Mesothelial cell of epicardium (in vitro differentiated cells): ENCODE measurements at regions not wholly inside any gene's neighbourhood (a gene's known extent, or its start where the extent isn't known, plus 50 kb on each side); places are given as distances from the start of the nearest gene placed in this dataset.
A peak's percentile ranks its signal among the peaks of the same experiment; 100 is the strongest.

Source experiments
- DNase-seq, 2 experiments: peaks; one replicate each; pipeline ENCODE4 v3.0.0; 2021; ENCODE audit warnings: low spot score in 2 of 2; ENCODE audit not compliant: unreplicated experiment in 2 of 2
- H3K27ac Mint-ChIP-seq: 2 replicates; pipeline ENCODE4 v1.8.0; 2021; ENCODE audit warnings: mixed read lengths
- H3K27me3 Mint-ChIP-seq: 2 replicates; pipeline ENCODE4 v1.8.0; 2021; ENCODE audit warnings: low read depth, mixed read lengths
- H3K36me3 Mint-ChIP-seq: 2 replicates; pipeline ENCODE4 v1.8.0; 2021; ENCODE audit warnings: mixed read lengths
- H3K4me1 Mint-ChIP-seq: 2 replicates; pipeline ENCODE4 v1.8.0; 2021; ENCODE audit warnings: mixed read lengths
- H3K4me3 Mint-ChIP-seq: 2 replicates; pipeline ENCODE4 v1.8.0; 2021; ENCODE audit warnings: mild to moderate bottlenecking, moderate library complexity, mixed read lengths
- H3K9me3 Mint-ChIP-seq: 2 replicates; pipeline ENCODE4 v1.8.0; 2021; ENCODE audit warnings: mixed read lengths
- TF ChIP-seq, protein P1 (sequence below): fragments of 200-600 bp; sonication (generic); IDR thresholded peaks from one replicate; pipeline ENCODE4 v1.5.0; 2021; ENCODE audit warnings: antibody characterized with exemption; ENCODE audit not compliant: unreplicated experiment

DNA sequence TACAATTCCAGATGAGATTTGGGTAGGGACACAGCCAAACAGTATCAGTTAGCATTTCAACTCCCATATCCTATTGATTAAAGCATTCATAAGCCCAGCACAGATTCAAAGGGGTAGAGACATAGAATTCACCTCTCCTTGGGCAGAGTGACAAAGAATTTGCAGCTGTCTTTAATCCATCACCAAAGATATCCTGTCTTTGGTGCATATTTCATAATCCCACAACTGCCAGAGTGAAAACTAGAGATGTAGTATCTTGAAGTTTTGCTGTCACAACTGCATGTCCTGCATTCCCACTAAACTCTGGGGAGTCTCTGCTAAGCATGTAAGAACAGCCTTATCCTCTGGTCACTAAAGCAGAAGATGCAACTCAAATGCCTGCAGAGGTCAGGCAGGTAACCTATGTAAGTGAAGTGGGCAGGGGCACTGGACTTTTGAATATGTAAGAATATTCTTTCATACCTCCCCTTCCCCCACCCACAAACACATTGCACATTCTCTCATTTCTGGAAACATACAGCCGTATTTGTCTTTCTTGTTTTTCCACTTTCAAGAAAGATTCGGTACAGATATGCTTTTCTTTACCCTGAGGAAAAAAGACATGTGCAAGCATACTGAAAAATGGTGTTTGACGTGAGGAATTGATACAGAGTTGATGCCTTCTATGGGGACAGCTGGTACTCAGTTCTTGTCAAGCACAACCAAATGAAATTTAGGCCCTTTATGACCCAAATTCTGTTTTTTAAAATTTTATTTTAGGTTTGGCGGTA lies 283.1 kb downstream of the SP3 start:
- Mint-ChIP-seq H3K36me3 (no peaks in the 10 kb centered on the region), H3K4me1 (peaks cover 36% of the 10 kb centered on the region), H3K27me3 (no peaks in the 10 kb centered on the region), H3K4me3 (no peak overlapping the region), H3K27ac (no peak overlapping the region), H3K9me3 (no peaks in the 10 kb centered on the region)
- TF ChIP-seq, protein P1, sequence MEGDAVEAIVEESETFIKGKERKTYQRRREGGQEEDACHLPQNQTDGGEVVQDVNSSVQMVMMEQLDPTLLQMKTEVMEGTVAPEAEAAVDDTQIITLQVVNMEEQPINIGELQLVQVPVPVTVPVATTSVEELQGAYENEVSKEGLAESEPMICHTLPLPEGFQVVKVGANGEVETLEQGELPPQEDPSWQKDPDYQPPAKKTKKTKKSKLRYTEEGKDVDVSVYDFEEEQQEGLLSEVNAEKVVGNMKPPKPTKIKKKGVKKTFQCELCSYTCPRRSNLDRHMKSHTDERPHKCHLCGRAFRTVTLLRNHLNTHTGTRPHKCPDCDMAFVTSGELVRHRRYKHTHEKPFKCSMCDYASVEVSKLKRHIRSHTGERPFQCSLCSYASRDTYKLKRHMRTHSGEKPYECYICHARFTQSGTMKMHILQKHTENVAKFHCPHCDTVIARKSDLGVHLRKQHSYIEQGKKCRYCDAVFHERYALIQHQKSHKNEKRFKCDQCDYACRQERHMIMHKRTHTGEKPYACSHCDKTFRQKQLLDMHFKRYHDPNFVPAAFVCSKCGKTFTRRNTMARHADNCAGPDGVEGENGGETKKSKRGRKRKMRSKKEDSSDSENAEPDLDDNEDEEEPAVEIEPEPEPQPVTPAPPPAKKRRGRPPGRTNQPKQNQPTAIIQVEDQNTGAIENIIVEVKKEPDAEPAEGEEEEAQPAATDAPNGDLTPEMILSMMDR: no peak
- no peak for DNase-seq

DNA sequence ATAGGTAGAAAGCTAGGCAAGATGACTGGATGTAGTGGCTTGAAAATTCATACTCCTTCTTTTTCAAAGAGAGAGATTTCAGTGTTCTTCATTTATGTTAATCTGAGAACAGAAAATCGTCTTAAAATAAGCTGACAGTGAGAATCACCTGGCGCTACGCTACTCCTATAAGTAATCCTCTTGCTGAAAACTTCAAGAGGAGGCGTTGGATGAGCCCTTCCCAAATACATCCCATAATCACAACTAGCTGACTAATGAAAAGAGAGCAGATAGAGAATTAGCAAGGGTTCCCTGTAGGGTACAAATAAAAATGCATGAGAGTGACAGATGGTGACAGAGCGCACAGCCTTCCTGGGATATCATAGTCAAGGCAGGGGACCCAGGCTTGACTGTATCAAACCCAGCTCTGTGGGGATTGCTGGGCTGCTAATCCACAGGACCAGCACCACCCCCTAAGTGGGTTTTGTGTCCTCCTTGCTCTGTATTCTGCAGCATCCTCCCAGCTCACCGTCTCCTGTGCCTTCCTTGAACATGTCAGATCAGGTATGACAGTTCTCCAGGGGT lies 280.2 kb downstream of the SP3 start:
- Mint-ChIP-seq H3K9me3 (no peaks in the 10 kb centered on the region), H3K4me1 (peaks cover 33% of the 10 kb centered on the region), H3K27ac (no peak overlapping the region), H3K27me3 (no peaks in the 10 kb centered on the region), H3K4me3 (no peak overlapping the region), H3K36me3 (no peaks in the 10 kb centered on the region)
- TF ChIP-seq, protein P1: no peak
- DNase-seq: no peak

DNA sequence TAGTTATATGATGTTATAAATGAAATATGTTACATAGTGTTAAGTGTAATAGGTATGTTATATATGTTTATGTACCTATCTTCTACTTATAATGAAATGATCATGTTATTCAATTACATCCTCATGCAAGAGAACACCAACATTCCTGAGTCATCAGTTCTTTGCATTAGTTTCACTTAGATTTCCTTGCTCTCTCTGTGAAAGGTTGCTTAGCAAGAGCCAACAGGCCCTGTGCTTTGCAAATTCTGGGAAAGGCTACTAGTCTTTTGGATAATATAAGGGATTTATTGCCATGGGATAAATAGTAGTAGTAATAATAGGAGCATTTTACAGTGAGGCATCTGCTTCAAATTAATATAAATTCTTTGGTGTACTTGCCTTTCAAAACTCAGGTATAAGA lies 274.8 kb downstream of the SP3 start:
- Mint-ChIP-seq H3K27ac (peak overlapping the region; percentile 79), H3K4me3 (no peak overlapping the region), H3K36me3 (no peaks in the 10 kb centered on the region), H3K27me3 (no peaks in the 10 kb centered on the region), H3K9me3 (peaks cover 4% of the 10 kb centered on the region), H3K4me1 (peaks cover 18% of the 10 kb centered on the region)
- no peak for DNase-seq
- TF ChIP-seq, protein P1: no peak

DNA sequence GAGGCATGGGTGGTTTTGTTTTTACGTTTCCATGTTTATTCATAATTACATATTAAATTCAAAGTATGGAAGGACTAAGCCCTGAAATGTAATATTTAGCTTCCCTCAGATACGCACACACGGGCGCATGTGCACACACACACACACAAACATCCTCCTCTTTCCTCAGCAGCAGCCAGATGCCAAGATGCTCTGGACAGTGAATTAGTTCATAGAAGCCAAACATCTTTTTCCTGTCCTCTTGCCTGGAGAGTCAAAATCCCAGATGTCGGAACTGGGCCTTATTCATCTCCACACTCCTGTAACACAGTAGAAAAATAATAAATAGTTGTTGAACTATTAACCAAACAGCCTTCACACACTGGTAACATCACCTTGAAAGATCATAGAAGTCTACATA lies 273.1 kb downstream of the SP3 start:
- Mint-ChIP-seq H3K4me3 (no peak overlapping the region), H3K27me3 (no peaks in the 10 kb centered on the region), H3K4me1 (peaks cover 18% of the 10 kb centered on the region), H3K27ac (peak overlapping the region; percentile 10), H3K9me3 (peaks cover 4% of the 10 kb centered on the region), H3K36me3 (no peaks in the 10 kb centered on the region)
- TF ChIP-seq, protein P1: no peak
- DNase-seq: no peak

DNA sequence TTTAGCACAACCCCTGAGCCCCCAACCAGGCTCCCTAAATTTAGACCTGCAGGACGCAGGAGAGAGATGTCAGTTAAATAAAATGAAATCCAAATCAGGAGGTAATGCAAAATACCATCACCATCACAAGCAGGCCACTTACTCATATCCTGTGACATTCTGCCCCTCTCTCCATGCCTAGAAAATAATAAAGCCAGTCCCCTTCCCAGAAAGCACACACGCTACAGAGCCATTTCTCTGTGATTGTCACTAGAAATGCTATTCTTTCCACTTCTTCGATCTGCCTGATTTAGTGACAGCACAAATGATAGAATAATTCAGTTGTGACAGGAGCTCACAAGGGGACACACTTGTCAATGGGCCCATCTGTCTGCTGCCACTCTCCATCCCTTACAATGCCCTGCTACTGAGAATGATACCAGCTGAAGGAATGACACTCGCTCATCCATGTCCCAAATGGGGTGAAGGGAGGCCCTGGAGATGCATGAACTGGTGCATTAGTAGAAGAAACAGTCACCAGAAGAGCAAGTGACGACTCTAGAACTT lies 272.1 kb downstream of the SP3 start:
- Mint-ChIP-seq H3K27me3 (no peaks in the 10 kb centered on the region), H3K9me3 (peaks cover 4% of the 10 kb centered on the region), H3K27ac (no peak overlapping the region), H3K4me1 (peaks cover 18% of the 10 kb centered on the region), H3K4me3 (no peak overlapping the region), H3K36me3 (no peaks in the 10 kb centered on the region)
- TF ChIP-seq, protein P1: no peak
- no peak for DNase-seq
